OCI-LY3 (cell line): ENCODE measurements at regions not wholly inside any gene's neighbourhood (a gene's known extent, or its start where the extent isn't known, plus 50 kb on each side); places are given as distances from the start of the nearest gene placed in this dataset.

Experiments
- H2AFZ ChIP-seq: fragments of 200-600, 300-600 bp; shearing (Covaris generic); 2 replicates; pipeline ENCODE4 v1.6.0; 2014; ENCODE audit warnings: antibody characterized with exemption, low read depth, low read length
- H3K27ac ChIP-seq: fragments of 200-600, 300-600 bp; sonication (generic); 2 replicates; pipeline ENCODE4 v1.5.1; 2014; ENCODE audit warnings: mild to moderate bottlenecking, low read length, moderate library complexity, mixed read lengths
- H3K27me3 ChIP-seq: fragments of 200-600, 300-600 bp; sonication (generic); 2 replicates; pipeline ENCODE4 v1.6.1; 2014; ENCODE audit warnings: low read depth, low read length, mixed read lengths
- H3K36me3 ChIP-seq: fragments of 200-600, 300-600 bp; sonication (generic); replicated peaks from 2 replicates; pipeline ENCODE3; 2014; ENCODE audit warnings: low read depth, low read length, mixed read lengths
- H3K4me1 ChIP-seq: fragments of 300-600, 200-600 bp; sonication (generic); 2 replicates; pipeline ENCODE4 v1.6.1; 2014; ENCODE audit warnings: low read length, mixed read lengths
- H3K4me2 ChIP-seq: fragments of 200-600, 300-600 bp; sonication (generic); 2 replicates; pipeline ENCODE4 v1.6.1; 2014; ENCODE audit warnings: low read length, mixed read lengths
- H3K4me3 ChIP-seq: fragments of 300-600, 200-600 bp; sonication (generic); 2 replicates; pipeline ENCODE4 v1.5.1; 2014; ENCODE audit warnings: antibody characterized with exemption, mild to moderate bottlenecking, low read length, moderate library complexity
- H3K79me2 ChIP-seq: fragments of 300-600, 200-600 bp; shearing (Covaris generic); 2 replicates; pipeline ENCODE4 v1.6.1; 2014; ENCODE audit warnings: mild to moderate bottlenecking, low read length, mixed read lengths
- H3K9ac ChIP-seq: fragments of 300-600, 200-600 bp; shearing (Covaris generic); 2 replicates; pipeline ENCODE4 v1.6.0; 2014; ENCODE audit warnings: mild to moderate bottlenecking, low read length, moderate library complexity
- H3K9me3 ChIP-seq: fragments of 200-600, 300-600 bp; shearing (Covaris generic); 2 replicates; pipeline ENCODE4 v1.6.1; 2014; ENCODE audit warnings: low read length, mixed read lengths; ENCODE audit not compliant: insufficient read depth
- H4K20me1 ChIP-seq: fragments of 200-600, 300-600 bp; sonication (generic); 2 replicates; pipeline ENCODE4 v1.6.1; 2016; ENCODE audit warnings: low read length, mixed read lengths; ENCODE audit not compliant: insufficient read depth
- CTCF ChIP-seq: fragments of 200-600, 300-600 bp; sonication (generic); IDR thresholded peaks from 2 replicates; pipeline ENCODE4 v1.5.1; 2014; ENCODE audit warnings: antibody characterized with exemption, low read length, low read depth
- EZH2phosphoT487 ChIP-seq: fragments of 200-600 bp; shearing (Covaris generic); IDR thresholded peaks from 2 replicates; pipeline ENCODE4 v1.6.1; 2018; ENCODE audit warnings: antibody characterized with exemption, mixed run types, low read depth

GRCh38 chr3:632571-633170, 436.1 kb downstream of the CHL1 start:
- Histone ChIP-seq H3K79me2 (no peaks in the 10 kb centered on the region), H3K4me1 (peaks cover 7% of the 10 kb centered on the region), H3K4me3 (peak overlapping the region; percentile 59), H3K27me3 (peaks cover 8% of the 10 kb centered on the region), H3K9ac (peak overlapping the region; percentile 46), H3K4me2 (peak overlapping the region; percentile 58), H4K20me1 (no peaks in the 10 kb centered on the region), H2AFZ (peak overlapping the region; percentile 73; the same call in 1 of the 2 replicates), H3K36me3 (no peaks in the 10 kb centered on the region), H3K27ac (no peak overlapping the region), H3K9me3 (no peaks in the 10 kb centered on the region)
- TF ChIP-seq CTCF = peak; percentile 91
- TF ChIP-seq EZH2phosphoT487 = no peak

- no peaks in the 10 kb centered on the region for H3K79me2 ChIP-seq
- TF ChIP-seq EZH2phosphoT487 (no peak), CTCF (no peak)
- H2AFZ ChIP-seq = no peak overlapping the region
- H3K9me3 ChIP-seq = no peaks in the 10 kb centered on the region
- H3K27me3 ChIP-seq = peaks cover 8% of the 10 kb centered on the region
- H3K36me3 ChIP-seq = no peaks in the 10 kb centered on the region
- no peak overlapping the region for H3K4me2 ChIP-seq
- no peaks in the 10 kb centered on the region for H4K20me1 ChIP-seq
- H3K9ac ChIP-seq = no peak overlapping the region
- H3K27ac ChIP-seq = no peak overlapping the region
- H3K4me1 ChIP-seq = peaks cover 7% of the 10 kb centered on the region
- H3K4me3 ChIP-seq = no peak overlapping the region
Measured at GRCh38 chr3:634511-634910, 437.9 kb downstream of the CHL1 start.

- peaks cover 8% of the 10 kb centered on the region for H3K27me3 ChIP-seq
- H3K9me3 ChIP-seq = no peaks in the 10 kb centered on the region
- H3K79me2 ChIP-seq = no peaks in the 10 kb centered on the region
- no peak overlapping the region for H3K27ac ChIP-seq
- H2AFZ ChIP-seq = no peak overlapping the region
- no peak overlapping the region for H3K4me2 ChIP-seq
- no peak overlapping the region for H3K9ac ChIP-seq
- peaks cover 7% of the 10 kb centered on the region for H3K4me1 ChIP-seq
- no peak for TF ChIP-seq EZH2phosphoT487
- TF ChIP-seq CTCF = no peak
- H3K36me3 ChIP-seq = no peaks in the 10 kb centered on the region
- H3K4me3 ChIP-seq = no peak overlapping the region
- no peaks in the 10 kb centered on the region for H4K20me1 ChIP-seq
Measured at GRCh38 chr3:635393-635792, 438.8 kb downstream of the CHL1 start.

GRCh38 chr3:643376-643775, 446.8 kb downstream of the CHL1 start:
- H3K4me3 ChIP-seq = no peak overlapping the region
- no peaks in the 10 kb centered on the region for H3K79me2 ChIP-seq
- no peak overlapping the region for H3K4me2 ChIP-seq
- no peak overlapping the region for H3K27ac ChIP-seq
- no peaks in the 10 kb centered on the region for H3K27me3 ChIP-seq
- H2AFZ ChIP-seq = no peak overlapping the region
- H3K4me1 ChIP-seq = no peaks in the 10 kb centered on the region
- H3K36me3 ChIP-seq = no peaks in the 10 kb centered on the region
- no peak overlapping the region for H3K9ac ChIP-seq
- TF ChIP-seq EZH2phosphoT487 = no peak
- TF ChIP-seq CTCF = no peak
- H4K20me1 ChIP-seq = no peaks in the 10 kb centered on the region
- no peaks in the 10 kb centered on the region for H3K9me3 ChIP-seq
